ENCODE measurements at regions not wholly inside any gene's neighbourhood (a gene's known extent, or its start where the extent isn't known, plus 50 kb on each side); places are given as distances from the start of the nearest gene placed in this dataset.

- Mint-ChIP-seq H3K36me3 (ENCODE audit: insufficient read depth in 1 of 3, low read depth in 3 of 3) (peaks cover 0 to 17% (median 4%) of the 10 kb centered on the region in 3 experiments; a peak in 6 of 7 replicates), H3K27me3 (ENCODE audit: low read depth) (no peaks in the 10 kb centered on the region), H3K4me3 (no peak overlapping the region), H3K27ac (no peak overlapping the region), H3K9me3 (peaks cover 4 to 12% of the 10 kb centered on the region in 2 experiments), H3K4me1 (peaks cover 7% of the 10 kb centered on the region in 2 experiments)
- Histone ChIP-seq H3K79me1 (ENCODE audit: insufficient read depth, low read depth, low read length, poor library complexity, severe bottlenecking) (no peaks in the 10 kb centered on the region), H3K9ac (ENCODE audit: extremely low read depth, insufficient read length, low read length) (no peak overlapping the region), H3K23ac (ENCODE audit: insufficient read length, low read depth, low read length) (no peak overlapping the region), H2BK15ac (ENCODE audit: low read depth, low read length) (no peak overlapping the region), H2BK12ac (ENCODE audit: insufficient read length, low read depth, low read length) (no peak overlapping the region), H4K20me1 (ENCODE audit: control insufficient read depth, insufficient read depth, insufficient read length) (no peaks in the 10 kb centered on the region), H2AK5ac (ENCODE audit: insufficient read length, low read length) (no peak overlapping the region), H4K5ac (ENCODE audit: insufficient read length, low read depth, low read length) (no peak overlapping the region), H2AFZ (ENCODE audit: low read length) (no peak overlapping the region), H3K27me3 (ENCODE audit: insufficient read depth, low read length) (no peaks in the 10 kb centered on the region), H2BK5ac (ENCODE audit: insufficient read length, low read length) (no peak overlapping the region), H3K18ac (ENCODE audit: insufficient read length, low read depth, low read length) (no peak overlapping the region), H3K14ac (ENCODE audit: insufficient read depth, low read length) (no peak overlapping the region), H4K91ac (ENCODE audit: insufficient read length, low read depth, low read length) (no peak overlapping the region), H3K56ac (ENCODE audit: insufficient read length, low read depth, low read length) (no peak overlapping the region), H3K4me1 (ENCODE audit: insufficient read depth, low read length) (no peaks in the 10 kb centered on the region), H4K8ac (replicated peaks; ENCODE audit: insufficient read length, low read depth, low read length) (no peak overlapping the region), H3K23me2 (ENCODE audit: insufficient read length, low read depth, low read length, poor library complexity, severe bottlenecking) (no peaks in the 10 kb centered on the region), H3K79me2 (ENCODE audit: insufficient read depth, low read length) (no peaks in the 10 kb centered on the region), H3K9me3 (ENCODE audit: control insufficient read depth, low read depth, low read length) (no peaks in the 10 kb centered on the region), H3K27ac (ENCODE audit: insufficient read length, low read depth, low read length) (no peak overlapping the region), H3K4ac (ENCODE audit: low read depth, low read length) (no peak overlapping the region), H2BK20ac (ENCODE audit: low read depth, low read length, poor library complexity, severe bottlenecking) (no peak overlapping the region), H2BK120ac (ENCODE audit: low read depth, low read length, poor library complexity, severe bottlenecking) (no peak overlapping the region), H3T11ph (ENCODE audit: low read length) (no peak overlapping the region), H3K4me2 (ENCODE audit: insufficient read depth, insufficient read length, low read length) (no peak overlapping the region)
- no peak for TF ChIP-seq CTCF (conservative IDR thresholded peaks at IDR 0.05)
- WGBS (ENCODE audit: extremely low coverage, insufficient read length, low lambda C conversion rate) = no CpG with 5 or more reads among the region's 6 CpGs
- DNase-seq = no peak
Observed at GRCh38 chr18:55981712-55982475, 393.9 kb upstream of the TCF4 start.
